ENCODE measurements at regions not wholly inside any gene's neighbourhood (a gene's known extent, or its start where the extent isn't known, plus 50 kb on each side); places are given as distances from the start of the nearest gene placed in this dataset.

GRCh38 chr9:109907810-109908458, 127.9 kb downstream of the PALM2AKAP2 start (continued):
- TF ChIP-seq GLMP (CRISPR knock-in tag; IDR thresholded peaks at IDR 0.05; ENCODE audit: borderline replicate concordance) = no peak

- WGBS (ENCODE audit: low lambda C conversion rate) = 73% methylated on average over 12 of the region's 12 CpGs
- Histone ChIP-seq H2AFZ (ENCODE audit: low read length) (no peak overlapping the region), H3K27me3 (ENCODE audit: control insufficient read depth in 1 of 2, insufficient read depth in 2 of 2, low read length in 2 of 2) (no peaks in the 10 kb centered on the region), H3K9me3 (ENCODE audit: low read length) (no peaks in the 10 kb centered on the region), H4K20me1 (ENCODE audit: insufficient read depth, low read length) (no peaks in the 10 kb centered on the region), H3K27ac (ENCODE audit: extremely low read length, insufficient read depth, low read length) (peak overlapping the region; percentile 14), H3K9ac (ENCODE audit: insufficient read depth, low read depth, low read length) (no peak overlapping the region), H3K4me2 (ENCODE audit: low read depth, low read length) (peak overlapping the region; percentile 28; the same call in 1 of the 2 replicates), H3K4me3 (replicated peaks in 1 of 3; ENCODE audit: insufficient read depth in 1 of 3, low read depth in 2 of 3, low read length in 3 of 3) (no peak overlapping the region), H3K4me1 (ENCODE audit: insufficient read depth, low read length) (peaks cover 25% of the 10 kb centered on the region), H3K36me3 (replicated peaks in 1 of 2; ENCODE audit: control insufficient read depth in 1 of 2, insufficient read depth in 2 of 2, low read length in 2 of 2) (no peaks in the 10 kb centered on the region), H3K79me2 (ENCODE audit: insufficient read depth, low read length) (no peaks in the 10 kb centered on the region)
- intact Hi-C loops (cut with micrococcal nuclease; ENCODE audit: unreplicated experiment) (no loop called here), in situ Hi-C loops (cut with HindIII; ENCODE audit: extremely low pct_ligation_motif_present, low pct_unique_long_range_greater_than_20kb) (loop anchor here (5.0 kb wide), 1 partner anchor 244 kb away; no protein-coding TSS in a partner anchor)
- POLR2A ChIA-PET = no interaction called here
- DNase-seq (ENCODE audit: low spot score) (no peak), FAIRE-seq (no peak), ATAC-seq (no peak)
- no TSS peak for BruUV-seq (replicated peaks)
- CTCF ChIA-PET (ENCODE audit: low intra/inter-chr PET ratio, low total read pairs) = no interaction called here
- no peak for TF ChIP-seq SKIL (CRISPR knock-in tag; IDR thresholded peaks at IDR 0.05; ENCODE audit: borderline replicate concordance)
- no peak for TF ChIP-seq GZF1 (CRISPR knock-in tag; IDR thresholded peaks at IDR 0.05)
- no peak for TF ChIP-seq MIER2 (CRISPR knock-in tag; IDR thresholded peaks at IDR 0.05)
- TF ChIP-seq HIVEP1 (CRISPR knock-in tag; IDR thresholded peaks at IDR 0.05) = no peak
- TF ChIP-seq ZKSCAN5 (CRISPR knock-in tag; IDR thresholded peaks at IDR 0.05) = no peak
- TF ChIP-seq JUN (CRISPR knock-in tag; IDR thresholded peaks at IDR 0.05) = no peak
- TF ChIP-seq PCBP2 (optimal IDR thresholded peaks at IDR 0.05; ENCODE audit: low read depth, low read length, poor library complexity, severe bottlenecking) = no peak
- TF ChIP-seq SIX4 (CRISPR knock-in tag; IDR thresholded peaks at IDR 0.05) = no peak
Observed at GRCh38 chr9:109908459-109909390, 128.7 kb downstream of the PALM2AKAP2 start.
